ENCODE measurements at regions not wholly inside any gene's neighbourhood (a gene's known extent, or its start where the extent isn't known, plus 50 kb on each side); places are given as distances from the start of the nearest gene placed in this dataset.

DNA sequence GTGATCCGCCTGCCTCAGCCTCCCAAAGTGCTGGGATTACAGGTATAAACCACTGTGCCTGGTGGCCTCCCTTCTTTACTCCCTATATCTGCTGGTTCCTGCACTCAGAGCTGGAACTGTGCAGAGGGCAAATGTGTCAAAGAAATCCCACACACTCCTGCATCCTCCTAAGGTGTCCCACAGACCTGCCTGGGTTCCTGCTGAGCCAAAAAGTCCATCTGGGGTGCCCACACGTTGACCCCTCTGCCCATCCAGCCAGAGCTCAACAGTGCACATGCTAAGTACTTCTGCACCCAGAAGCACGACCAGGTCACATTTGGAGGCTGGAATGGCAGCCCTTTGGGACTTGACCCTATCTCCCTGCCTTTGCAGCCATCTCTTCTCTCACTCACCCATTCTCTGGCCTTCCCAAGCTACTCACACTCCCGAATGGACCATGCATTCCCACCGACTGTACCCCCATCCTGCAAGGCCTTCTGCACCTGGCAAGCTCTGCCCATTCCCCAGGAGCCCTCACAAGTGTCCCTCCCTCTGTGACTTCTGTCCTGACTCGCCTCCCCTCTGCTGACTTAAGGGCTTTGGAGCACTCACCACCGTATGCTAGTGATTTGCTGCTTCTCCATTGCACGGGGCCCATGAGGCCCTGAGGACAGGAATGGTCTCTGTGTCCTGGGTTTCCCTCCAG lies 152.1 kb downstream of the KCTD15 start:
- DNase-seq (ENCODE audit: low read depth, low spot score) = no peak
- no peak overlapping the region for H3K4me3 ChIP-seq (ENCODE audit: insufficient read length, low read depth)
- H3K4me1 ChIP-seq (ENCODE audit: insufficient read depth, insufficient read length) = no peaks in the 10 kb centered on the region
- no peaks in the 10 kb centered on the region for H3K27me3 ChIP-seq (ENCODE audit: insufficient read depth, insufficient read length)
- no peaks in the 10 kb centered on the region for H3K9me3 ChIP-seq (ENCODE audit: insufficient read depth, low read length)
- no peaks in the 10 kb centered on the region for H3K36me3 ChIP-seq (ENCODE audit: insufficient read depth, insufficient read length, low read length)
- no peak overlapping the region for H3K9ac ChIP-seq (ENCODE audit: insufficient read length, low read depth)
- no peak for TF ChIP-seq SUZ12 (IDR thresholded peaks at IDR 0.05; ENCODE audit: extremely low read depth, insufficient read depth, insufficient read length)
- no peak for TF ChIP-seq YY1 (IDR thresholded peaks at IDR 0.05; ENCODE audit: insufficient read depth, insufficient read length)
- no peak for TF ChIP-seq ZNF274 (IDR thresholded peaks at IDR 0.05; ENCODE audit: low read depth, low read length)

GRCh38 chr19:33950091-33950750 lies 153.6 kb downstream of the KCTD15 start:
- Histone ChIP-seq H3K4me3 (ENCODE audit: insufficient read length, low read depth) (no peak overlapping the region), H3K9me3 (ENCODE audit: insufficient read depth, low read length) (no peaks in the 10 kb centered on the region), H3K4me1 (ENCODE audit: insufficient read depth, insufficient read length) (no peaks in the 10 kb centered on the region), H3K36me3 (ENCODE audit: insufficient read depth, insufficient read length, low read length) (no peaks in the 10 kb centered on the region), H3K27me3 (ENCODE audit: insufficient read depth, insufficient read length) (no peaks in the 10 kb centered on the region), H3K9ac (ENCODE audit: insufficient read length, low read depth) (no peak overlapping the region)
- no peak for DNase-seq (ENCODE audit: low read depth, low spot score)
- TF ChIP-seq YY1 (IDR thresholded peaks at IDR 0.05; ENCODE audit: insufficient read depth, insufficient read length) (no peak), ZNF274 (IDR thresholded peaks at IDR 0.05; ENCODE audit: low read depth, low read length) (no peak), SUZ12 (IDR thresholded peaks at IDR 0.05; ENCODE audit: extremely low read depth, insufficient read depth, insufficient read length) (no peak)

DNA sequence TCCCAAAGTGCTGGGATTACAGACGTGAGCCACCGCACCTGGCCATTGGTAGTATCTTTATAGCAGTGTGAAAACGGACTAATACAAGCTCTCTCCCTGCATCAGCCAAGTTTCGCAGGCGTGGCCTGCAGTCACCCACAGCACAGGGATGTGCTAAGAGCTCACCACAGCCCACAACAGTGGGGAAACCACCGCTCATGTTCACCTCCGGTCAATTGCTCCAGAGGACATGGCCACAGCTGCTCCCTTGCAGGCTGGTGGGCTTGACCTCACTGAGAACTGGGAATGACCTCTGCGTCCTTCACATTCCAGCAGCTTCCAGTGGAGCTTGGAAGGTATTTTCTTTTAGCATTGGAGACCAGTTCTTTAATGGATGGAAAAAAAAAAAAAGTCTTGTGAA lies 156.4 kb downstream of the KCTD15 start:
- Histone ChIP-seq H3K27me3 (ENCODE audit: insufficient read depth, insufficient read length) (no peaks in the 10 kb centered on the region), H3K4me1 (ENCODE audit: insufficient read depth, insufficient read length) (no peaks in the 10 kb centered on the region), H3K4me3 (ENCODE audit: insufficient read length, low read depth) (no peak overlapping the region), H3K9ac (ENCODE audit: insufficient read length, low read depth) (no peak overlapping the region), H3K9me3 (ENCODE audit: insufficient read depth, low read length) (no peaks in the 10 kb centered on the region), H3K36me3 (ENCODE audit: insufficient read depth, insufficient read length, low read length) (no peaks in the 10 kb centered on the region)
- TF ChIP-seq SUZ12 (IDR thresholded peaks at IDR 0.05; ENCODE audit: extremely low read depth, insufficient read depth, insufficient read length) (no peak), ZNF274 (IDR thresholded peaks at IDR 0.05; ENCODE audit: low read depth, low read length) (no peak), YY1 (IDR thresholded peaks at IDR 0.05; ENCODE audit: insufficient read depth, insufficient read length) (no peak)
- DNase-seq (ENCODE audit: low read depth, low spot score) = no peak

DNA sequence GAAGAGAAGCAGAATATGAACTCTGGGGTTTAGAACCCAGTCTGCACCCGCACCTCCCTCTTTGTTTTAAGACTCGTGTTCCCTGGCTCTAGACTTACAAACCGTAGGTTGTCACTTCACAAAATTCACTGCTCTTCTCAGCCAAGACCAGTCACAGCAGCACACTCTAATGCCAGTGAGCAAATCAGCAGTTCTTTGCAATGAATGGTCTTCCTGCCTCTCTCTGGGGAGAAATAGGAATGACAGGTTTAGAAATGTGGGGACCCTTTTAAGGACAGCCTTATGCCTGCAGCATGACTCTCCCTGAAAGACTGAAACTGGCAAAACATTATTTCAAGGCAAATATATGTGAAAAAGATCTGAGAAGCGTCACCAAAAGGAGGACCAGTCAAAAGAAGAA lies 156.9 kb downstream of the KCTD15 start:
- Histone ChIP-seq H3K4me3 (ENCODE audit: insufficient read length, low read depth) (no peak overlapping the region), H3K9me3 (ENCODE audit: insufficient read depth, low read length) (no peaks in the 10 kb centered on the region), H3K36me3 (ENCODE audit: insufficient read depth, insufficient read length, low read length) (no peaks in the 10 kb centered on the region), H3K9ac (ENCODE audit: insufficient read length, low read depth) (no peak overlapping the region), H3K4me1 (ENCODE audit: insufficient read depth, insufficient read length) (no peaks in the 10 kb centered on the region), H3K27me3 (ENCODE audit: insufficient read depth, insufficient read length) (no peaks in the 10 kb centered on the region)
- TF ChIP-seq ZNF274 (IDR thresholded peaks at IDR 0.05; ENCODE audit: low read depth, low read length) (no peak), YY1 (IDR thresholded peaks at IDR 0.05; ENCODE audit: insufficient read depth, insufficient read length) (no peak), SUZ12 (IDR thresholded peaks at IDR 0.05; ENCODE audit: extremely low read depth, insufficient read depth, insufficient read length) (no peak)
- no peak for DNase-seq (ENCODE audit: low read depth, low spot score)

DNA sequence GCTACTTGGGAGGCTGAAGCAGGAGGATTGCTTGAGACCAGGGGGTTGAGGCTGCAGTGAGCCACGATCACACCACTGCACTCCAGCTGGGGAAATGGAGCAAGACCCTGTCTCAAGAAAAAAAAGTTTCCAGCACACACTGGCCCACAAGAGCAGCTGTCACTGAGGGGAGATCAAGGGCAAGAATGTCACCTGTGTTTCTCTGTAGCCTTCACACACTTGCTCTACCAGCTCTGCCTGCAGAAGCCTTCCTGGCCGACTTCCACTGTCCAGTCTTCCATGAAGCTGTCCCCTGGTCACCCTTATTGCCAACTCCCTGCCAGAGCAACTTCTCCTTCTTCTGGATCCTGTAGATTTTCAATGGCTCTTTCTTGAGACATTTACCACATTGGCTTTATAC lies 158.0 kb downstream of the KCTD15 start:
- Histone ChIP-seq H3K4me1 (ENCODE audit: insufficient read depth, insufficient read length) (no peaks in the 10 kb centered on the region), H3K9ac (ENCODE audit: insufficient read length, low read depth) (no peak overlapping the region), H3K4me3 (ENCODE audit: insufficient read length, low read depth) (no peak overlapping the region), H3K9me3 (ENCODE audit: insufficient read depth, low read length) (no peaks in the 10 kb centered on the region), H3K27me3 (ENCODE audit: insufficient read depth, insufficient read length) (no peaks in the 10 kb centered on the region), H3K36me3 (ENCODE audit: insufficient read depth, insufficient read length, low read length) (no peaks in the 10 kb centered on the region)
- TF ChIP-seq ZNF274 (IDR thresholded peaks at IDR 0.05; ENCODE audit: low read depth, low read length) (no peak), YY1 (IDR thresholded peaks at IDR 0.05; ENCODE audit: insufficient read depth, insufficient read length) (no peak), SUZ12 (IDR thresholded peaks at IDR 0.05; ENCODE audit: extremely low read depth, insufficient read depth, insufficient read length) (no peak)
- DNase-seq (ENCODE audit: low read depth, low spot score) = no peak

- Histone ChIP-seq H3K27me3 (ENCODE audit: insufficient read depth, insufficient read length) (no peaks in the 10 kb centered on the region), H3K9me3 (ENCODE audit: insufficient read depth, low read length) (no peaks in the 10 kb centered on the region), H3K4me3 (ENCODE audit: insufficient read length, low read depth) (no peak overlapping the region), H3K9ac (ENCODE audit: insufficient read length, low read depth) (no peak overlapping the region), H3K4me1 (ENCODE audit: insufficient read depth, insufficient read length) (no peaks in the 10 kb centered on the region), H3K36me3 (ENCODE audit: insufficient read depth, insufficient read length, low read length) (no peaks in the 10 kb centered on the region)
- no peak for DNase-seq (ENCODE audit: low read depth, low spot score)
- TF ChIP-seq YY1 (IDR thresholded peaks at IDR 0.05; ENCODE audit: insufficient read depth, insufficient read length) = no peak
Observed at GRCh38 chr19:33956941-33957340, 160.3 kb downstream of the KCTD15 start.

- no peak for TF ChIP-seq YY1 (IDR thresholded peaks at IDR 0.05; ENCODE audit: insufficient read depth, insufficient read length)
- H3K9ac ChIP-seq (ENCODE audit: insufficient read length, low read depth) = no peak overlapping the region
- no peak overlapping the region for H3K4me3 ChIP-seq (ENCODE audit: insufficient read length, low read depth)
- no peak for DNase-seq (ENCODE audit: low read depth, low spot score)
- H3K36me3 ChIP-seq (ENCODE audit: insufficient read depth, insufficient read length, low read length) = no peaks in the 10 kb centered on the region
- no peaks in the 10 kb centered on the region for H3K27me3 ChIP-seq (ENCODE audit: insufficient read depth, insufficient read length)
- no peaks in the 10 kb centered on the region for H3K9me3 ChIP-seq (ENCODE audit: insufficient read depth, low read length)
- H3K4me1 ChIP-seq (ENCODE audit: insufficient read depth, insufficient read length) = no peaks in the 10 kb centered on the region
Observed at GRCh38 chr19:33957804-33958203, 161.1 kb downstream of the KCTD15 start.
